MM.1S (cell line): ENCODE measurements at regions not wholly inside any gene's neighbourhood (a gene's known extent, or its start where the extent isn't known, plus 50 kb on each side); places are given as distances from the start of the nearest gene placed in this dataset.

Source experiments
- DNase-seq: peaks from one replicate; pipeline ENCODE4 v3.0.0-alpha.2; 2015
- H2AFZ ChIP-seq: fragments of 300-600 bp; sonication (generic); 2 replicates; pipeline ENCODE4 v1.6.0; 2016; ENCODE audit warnings: antibody characterized with exemption, low read length
- H3F3A ChIP-seq: fragments of 300-600 bp; sonication (generic); 2 replicates; pipeline ENCODE4 v1.6.1; 2016; ENCODE audit warnings: mild to moderate bottlenecking, antibody characterized with exemption, low read length, moderate library complexity, mixed read lengths; ENCODE audit not compliant: insufficient read depth
- H3K27ac ChIP-seq: fragments of 300-600 bp; sonication (generic); 2 replicates; pipeline ENCODE4 v1.5.1; 2016; ENCODE audit warnings: mild to moderate bottlenecking, low read length
- H3K27me3 ChIP-seq: fragments of 300-600 bp; sonication (generic); replicated peaks from 2 replicates; pipeline ENCODE4 v1.6.0; 2016; ENCODE audit warnings: low read length; ENCODE audit not compliant: insufficient read depth
- H3K36me3 ChIP-seq: fragments of 300-600 bp; sonication (generic); replicated peaks from 2 replicates; pipeline ENCODE4 v1.6.1; 2016; ENCODE audit warnings: mild to moderate bottlenecking, low read length, mixed read lengths; ENCODE audit not compliant: insufficient read depth
- H3K4me1 ChIP-seq: fragments of 300-600 bp; sonication (generic); 2 replicates; pipeline ENCODE4 v1.6.1; 2016; ENCODE audit warnings: low read length, mixed read lengths
- H3K4me2 ChIP-seq: fragments of 300-600 bp; sonication (generic); 2 replicates; pipeline ENCODE4 v1.6.0; 2016; ENCODE audit warnings: low read depth, low read length
- H3K4me3 ChIP-seq: fragments of 300-600 bp; sonication (generic); 2 replicates; pipeline ENCODE4 v1.5.1; 2016; ENCODE audit warnings: low read length, mixed read lengths
- H3K79me2 ChIP-seq: fragments of 300-600 bp; sonication (generic); 2 replicates; pipeline ENCODE4 v1.6.1; 2016; ENCODE audit warnings: mixed run types, low read length, mixed read lengths
- H3K9ac ChIP-seq: fragments of 300-600 bp; sonication (generic); 2 replicates; pipeline ENCODE4 v1.6.1; 2016; ENCODE audit warnings: low read length, mixed read lengths
- H3K9me2 ChIP-seq: fragments of 300-600 bp; sonication (generic); replicated peaks from 2 replicates; pipeline ENCODE4 v1.6.1; 2016; ENCODE audit warnings: mild to moderate bottlenecking, low read length, mixed read lengths; ENCODE audit not compliant: insufficient read depth
- H3K9me3 ChIP-seq: fragments of 300-600 bp; sonication (generic); replicated peaks from 2 replicates; pipeline ENCODE4 v1.6.1; 2016; ENCODE audit warnings: mild to moderate bottlenecking, low read length, mixed read lengths; ENCODE audit not compliant: insufficient read depth
- H4K20me1 ChIP-seq: fragments of 300-600 bp; sonication (generic); 2 replicates; pipeline ENCODE4 v1.6.1; 2016; ENCODE audit warnings: mild to moderate bottlenecking, low read length, moderate library complexity, mixed read lengths; ENCODE audit not compliant: insufficient read depth
- CTCF ChIP-seq: fragments of 300-600 bp; sonication (generic); IDR thresholded peaks from 2 replicates; pipeline ENCODE4 v1.5.1; 2016; ENCODE audit warnings: antibody characterized with exemption, low read length, mixed read lengths
- EZH2 ChIP-seq: fragments of 300-600 bp; sonication (generic); optimal IDR thresholded peaks from 2 replicates; pipeline ENCODE3; 2017; ENCODE audit warnings: low read depth, mild to moderate bottlenecking, antibody characterized with exemption, low read length, mixed read lengths
- EZH2phosphoT487 ChIP-seq: fragments of 300-600 bp; sonication (generic); IDR thresholded peaks from 2 replicates; pipeline ENCODE4 v1.6.1; 2018; ENCODE audit warnings: antibody characterized with exemption, low read length

- Histone ChIP-seq H3K79me2 (no peaks in the 10 kb centered on the region), H3K27ac (no peak overlapping the region), H3K9ac (no peak overlapping the region), H3K9me2 (no peaks in the 10 kb centered on the region), H3K27me3 (no peaks in the 10 kb centered on the region), H3K4me2 (no peak overlapping the region), H3F3A (no peaks in the 10 kb centered on the region), H3K9me3 (no peaks in the 10 kb centered on the region), H2AFZ (no peak overlapping the region), H3K36me3 (no peaks in the 10 kb centered on the region), H3K4me1 (no peaks in the 10 kb centered on the region), H3K4me3 (no peak overlapping the region), H4K20me1 (no peaks in the 10 kb centered on the region)
- DNase-seq: no peak
- TF ChIP-seq EZH2: no peak
- no peak for TF ChIP-seq CTCF
- no peak for TF ChIP-seq EZH2phosphoT487
Measured at GRCh38 chr16:13441675-13442074, 478.3 kb upstream of the ERCC4 start.

- no peak for DNase-seq
- no peak overlapping the region for H3K4me2 ChIP-seq
- TF ChIP-seq CTCF: no peak
- no peak for TF ChIP-seq EZH2
- no peak for TF ChIP-seq EZH2phosphoT487
- no peak overlapping the region for H3K27ac ChIP-seq
- no peaks in the 10 kb centered on the region for H3K27me3 ChIP-seq
- H3K9me2 ChIP-seq: no peaks in the 10 kb centered on the region
- H3F3A ChIP-seq: no peaks in the 10 kb centered on the region
- H3K4me3 ChIP-seq: no peak overlapping the region
- no peaks in the 10 kb centered on the region for H3K9me3 ChIP-seq
- H2AFZ ChIP-seq: no peak overlapping the region
- no peak overlapping the region for H3K9ac ChIP-seq
- H4K20me1 ChIP-seq: no peaks in the 10 kb centered on the region
- no peaks in the 10 kb centered on the region for H3K36me3 ChIP-seq
- no peaks in the 10 kb centered on the region for H3K4me1 ChIP-seq
- no peaks in the 10 kb centered on the region for H3K79me2 ChIP-seq
Measured at GRCh38 chr16:13448346-13448745, 471.6 kb upstream of the ERCC4 start.

GRCh38 chr16:13453325-13453724 is 466.6 kb upstream of the ERCC4 start:
- H3K4me1 ChIP-seq: no peaks in the 10 kb centered on the region
- H3K9me2 ChIP-seq: no peaks in the 10 kb centered on the region
- H3K4me2 ChIP-seq: no peak overlapping the region
- H3K27me3 ChIP-seq: no peaks in the 10 kb centered on the region
- H3K9me3 ChIP-seq: no peaks in the 10 kb centered on the region
- no peaks in the 10 kb centered on the region for H4K20me1 ChIP-seq
- H3F3A ChIP-seq: no peaks in the 10 kb centered on the region
- no peak overlapping the region for H3K27ac ChIP-seq
- no peak for DNase-seq
- no peak overlapping the region for H2AFZ ChIP-seq
- H3K36me3 ChIP-seq: no peaks in the 10 kb centered on the region
- H3K4me3 ChIP-seq: no peak overlapping the region
- TF ChIP-seq EZH2phosphoT487 (no peak), CTCF (no peak), EZH2 (no peak)
- H3K9ac ChIP-seq: no peak overlapping the region
- H3K79me2 ChIP-seq: no peaks in the 10 kb centered on the region
